SJSA1 (cell line): ENCODE measurements at regions not wholly inside any gene's neighbourhood (a gene's known extent, or its start where the extent isn't known, plus 50 kb on each side); places are given as distances from the start of the nearest gene placed in this dataset.

ENCODE experiments used
- DNase-seq, 2 experiments: peaks; one replicate each; pipeline ENCODE4 v3.0.0-alpha.2; 2015 to 2020; ENCODE audit warnings: low spot score in 2 of 2, low read depth in 1 of 2
- H3K27ac ChIP-seq: fragments of 250-450 bp; sonication (Bioruptor Pico); 2 replicates; pipeline ENCODE4 v1.5.1; 2020; ENCODE audit warnings: mild to moderate bottlenecking, moderate library complexity
- H3K27me3 ChIP-seq: fragments of 250-450 bp; sonication (Bioruptor Pico); replicated peaks from 2 replicates; pipeline ENCODE4 v1.5.1; 2020; ENCODE audit warnings: mild to moderate bottlenecking, moderate library complexity
- H3K36me3 ChIP-seq: fragments of 250-450 bp; sonication (Bioruptor Pico); 2 replicates; pipeline ENCODE4 v1.5.1; 2020; ENCODE audit warnings: mild to moderate bottlenecking
- H3K4me1 ChIP-seq: fragments of 250-450 bp; sonication (Bioruptor Pico); replicated peaks from 2 replicates; pipeline ENCODE4 v1.6.1; 2021; ENCODE audit warnings: mild to moderate bottlenecking
- H3K4me3 ChIP-seq: fragments of 250-450 bp; sonication (Bioruptor Pico); 2 replicates; pipeline ENCODE4 v1.5.1; 2020; ENCODE audit warnings: mild to moderate bottlenecking
- H3K9me3 ChIP-seq: fragments of 250-450 bp; sonication (Bioruptor Pico); replicated peaks from 2 replicates; pipeline ENCODE4 v1.5.1; 2020; ENCODE audit warnings: mild to moderate bottlenecking

- Histone ChIP-seq H3K36me3 (no peaks in the 10 kb centered on the region), H3K4me3 (no peak overlapping the region), H3K4me1 (no peaks in the 10 kb centered on the region), H3K27ac (no peak overlapping the region), H3K27me3 (no peaks in the 10 kb centered on the region), H3K9me3 (no peaks in the 10 kb centered on the region)
- DNase-seq = no peak
Measured at GRCh38 chr15:88321271-88321670, 64.7 kb upstream of the NTRK3 start.

GRCh38 chr15:88316586-88316985, 60.0 kb upstream of the NTRK3 start:
- Histone ChIP-seq H3K36me3 (no peaks in the 10 kb centered on the region), H3K9me3 (no peaks in the 10 kb centered on the region), H3K27ac (no peak overlapping the region), H3K4me1 (no peaks in the 10 kb centered on the region), H3K27me3 (no peaks in the 10 kb centered on the region), H3K4me3 (no peak overlapping the region)
- no peak for DNase-seq

GRCh38 chr15:88315221-88315878, 58.8 kb upstream of the NTRK3 start:
- H3K27me3 ChIP-seq = no peaks in the 10 kb centered on the region
- DNase-seq = no peak
- no peak overlapping the region for H3K4me3 ChIP-seq
- no peak overlapping the region for H3K27ac ChIP-seq
- no peaks in the 10 kb centered on the region for H3K4me1 ChIP-seq
- H3K9me3 ChIP-seq = no peaks in the 10 kb centered on the region
- no peaks in the 10 kb centered on the region for H3K36me3 ChIP-seq

- Histone ChIP-seq H3K9me3 (no peaks in the 10 kb centered on the region), H3K36me3 (no peaks in the 10 kb centered on the region), H3K4me3 (no peak overlapping the region), H3K4me1 (no peaks in the 10 kb centered on the region), H3K27ac (no peak overlapping the region), H3K27me3 (no peaks in the 10 kb centered on the region)
- DNase-seq = no peak
Measured at GRCh38 chr15:88312941-88313579, 56.5 kb upstream of the NTRK3 start.

- DNase-seq = no peak
- Histone ChIP-seq H3K4me3 (no peak overlapping the region), H3K9me3 (no peaks in the 10 kb centered on the region), H3K27ac (no peak overlapping the region), H3K36me3 (no peaks in the 10 kb centered on the region), H3K27me3 (no peaks in the 10 kb centered on the region), H3K4me1 (no peaks in the 10 kb centered on the region)
Measured at GRCh38 chr15:88309363-88309762, 52.8 kb upstream of the NTRK3 start.

GRCh38 chr15:88307344-88307743, 50.8 kb upstream of the NTRK3 start:
- Histone ChIP-seq H3K27ac (no peak overlapping the region), H3K36me3 (no peaks in the 10 kb centered on the region), H3K4me1 (no peaks in the 10 kb centered on the region), H3K27me3 (no peaks in the 10 kb centered on the region), H3K9me3 (no peaks in the 10 kb centered on the region), H3K4me3 (no peak overlapping the region)
- DNase-seq = no peak
